Mesenchymal stem cell (in vitro differentiated cells and primary cell): ENCODE measurements at regions not wholly inside any gene's neighbourhood (a gene's known extent, or its start where the extent isn't known, plus 50 kb on each side); places are given as distances from the start of the nearest gene placed in this dataset.

Experiments used
- DNase-seq: peaks from one replicate; pipeline ENCODE4 v3.0.0-alpha.2; 2013
- H2AFZ ChIP-seq: one replicate; pipeline ENCODE4 v1.6.1; 2013; ENCODE audit warnings: low read depth, mild to moderate bottlenecking, control low read depth, inconsistent platforms, low read length, moderate library complexity
- H2AK5ac ChIP-seq: 2 replicates; pipeline ENCODE4 v1.6.1; 2013; ENCODE audit warnings: low read length, moderate library complexity, mild to moderate bottlenecking, inconsistent platforms; ENCODE audit not compliant: severe bottlenecking
- H2BK120ac ChIP-seq: one replicate; pipeline ENCODE4 v1.6.1; 2013; ENCODE audit warnings: low read depth, mild to moderate bottlenecking, inconsistent platforms, low read length, moderate library complexity
- H2BK12ac ChIP-seq, 2 experiments: one replicate each; pipeline ENCODE4 v1.6.1; 2013; ENCODE audit warnings: inconsistent platforms in 2 of 2, low read length in 2 of 2, mild to moderate bottlenecking in 2 of 2, moderate library complexity in 2 of 2, control low read depth in 1 of 2
- H2BK15ac ChIP-seq: one replicate; pipeline ENCODE4 v1.6.1; 2013; ENCODE audit warnings: mild to moderate bottlenecking, low read depth, inconsistent platforms; ENCODE audit not compliant: poor library complexity, severe bottlenecking
- H2BK5ac ChIP-seq: 2 replicates; pipeline ENCODE4 v1.6.1; 2013; ENCODE audit warnings: low read depth, mild to moderate bottlenecking, low read length, control low read depth, inconsistent platforms; ENCODE audit not compliant: poor library complexity, severe bottlenecking
- H3K14ac ChIP-seq, 2 experiments: one replicate each; pipeline ENCODE4 v1.6.1; 2013; ENCODE audit warnings: inconsistent platforms in 2 of 2, low read length in 2 of 2, control low read depth in 1 of 2, mild to moderate bottlenecking in 1 of 2, moderate library complexity in 1 of 2
- H3K18ac ChIP-seq, 2 experiments: one replicate each; pipeline ENCODE4 v1.6.1; 2013; ENCODE audit warnings: inconsistent platforms in 2 of 2, low read length in 2 of 2, control low read depth in 1 of 2, low read depth in 1 of 2, mild to moderate bottlenecking in 1 of 2
- H3K23ac ChIP-seq, 2 experiments: one replicate each; pipeline ENCODE4 v1.6.1; 2013; ENCODE audit warnings: inconsistent platforms in 2 of 2, low read length in 2 of 2, mild to moderate bottlenecking in 2 of 2, moderate library complexity in 2 of 2, control low read depth in 1 of 2
- H3K27ac ChIP-seq: 2 replicates; pipeline ENCODE4 v1.5.1; 2013; ENCODE audit warnings: mild to moderate bottlenecking, moderate library complexity, low read length, control low read depth, inconsistent platforms; ENCODE audit not compliant: poor library complexity, severe bottlenecking
- H3K27me3 ChIP-seq, 2 experiments: 2 replicates each; pipeline versions ENCODE4 v1.6.1 to v1.7.0; 2013; ENCODE audit warnings: low read length in 2 of 2, mild to moderate bottlenecking in 2 of 2, moderate library complexity in 2 of 2, control low read depth in 1 of 2, inconsistent platforms in 1 of 2; ENCODE audit not compliant: control insufficient read depth in 1 of 2, insufficient read depth in 1 of 2
- H3K36me3 ChIP-seq, 2 experiments: 2 replicates each; pipeline versions ENCODE4 v1.6.1 to v1.7.0; 2013; ENCODE audit warnings: low read length in 2 of 2, control low read depth in 1 of 2, inconsistent platforms in 1 of 2, low read depth in 1 of 2, mild to moderate bottlenecking in 1 of 2; ENCODE audit not compliant: insufficient read depth in 2 of 2, control insufficient read depth in 1 of 2
- H3K4ac ChIP-seq, 2 experiments: one replicate each; pipeline ENCODE4 v1.6.1; 2013; ENCODE audit warnings: inconsistent platforms in 2 of 2, low read length in 2 of 2, mild to moderate bottlenecking in 2 of 2, moderate library complexity in 2 of 2, control low read depth in 1 of 2, low read depth in 1 of 2
- H3K4me1 ChIP-seq: 2 replicates; pipeline ENCODE4 v1.6.1; 2013; ENCODE audit warnings: low read depth, low read length, control low read depth; ENCODE audit not compliant: control insufficient read depth, insufficient read depth
- H3K4me2 ChIP-seq: 2 replicates; pipeline ENCODE4 v1.6.1; 2013; ENCODE audit warnings: low read length, mild to moderate bottlenecking, inconsistent platforms; ENCODE audit not compliant: poor library complexity, severe bottlenecking
- H3K4me3 ChIP-seq, 2 experiments: 2 replicates each; pipeline versions ENCODE4 v1.5.1 to v1.7.0; 2013; ENCODE audit warnings: low read length in 2 of 2, mild to moderate bottlenecking in 2 of 2, control low read depth in 1 of 2, low read depth in 1 of 2; ENCODE audit not compliant: insufficient read depth in 1 of 2
- H3K79me1 ChIP-seq: replicated peaks from 2 replicates; pipeline ENCODE4 v1.6.1; 2013; ENCODE audit warnings: mild to moderate bottlenecking, control low read depth, low read length, inconsistent platforms; ENCODE audit not compliant: poor library complexity, severe bottlenecking
- H3K9ac ChIP-seq: 2 replicates; pipeline ENCODE4 v1.7.0; 2013; ENCODE audit warnings: mild to moderate bottlenecking, low read length, moderate library complexity
- H3K9me3 ChIP-seq: 2 replicates; pipeline ENCODE4 v1.7.0; 2013; ENCODE audit warnings: mild to moderate bottlenecking, low read length; ENCODE audit not compliant: control insufficient read depth
- H4K8ac ChIP-seq: one replicate; pipeline ENCODE4 v1.6.1; 2013; ENCODE audit warnings: inconsistent platforms, mild to moderate bottlenecking, low read length, moderate library complexity
- H4K91ac ChIP-seq: one replicate; pipeline ENCODE4 v1.6.1; 2013; ENCODE audit warnings: mild to moderate bottlenecking, low read length, inconsistent platforms
- WGBS: methylation state at CpG from one replicate; pipeline ENCODE4 v1.1.7; 2013; ENCODE audit warnings: mixed read lengths; 5-methylcytosine and 5-hydroxymethylcytosine counted together

DNA sequence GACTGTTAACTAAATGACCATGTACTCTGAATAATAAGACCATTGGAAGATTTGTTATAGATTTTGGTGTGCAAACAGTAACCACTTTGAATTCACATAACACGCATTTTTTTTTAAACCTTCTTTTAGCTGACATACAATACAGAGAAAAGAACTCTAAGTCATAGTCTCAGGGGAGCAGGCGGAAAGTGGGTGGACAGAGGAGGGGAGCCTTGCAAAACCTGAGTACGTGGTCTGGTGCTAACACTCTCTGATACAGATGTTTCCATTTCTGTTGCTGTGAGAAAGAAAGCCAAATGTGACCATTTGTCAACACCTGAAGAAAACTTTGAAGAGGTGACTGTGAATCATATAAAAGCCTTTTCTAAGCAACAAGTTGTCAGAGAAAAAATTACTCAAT is 151.8 kb upstream of the GCFC2 start:
- Histone ChIP-seq H3K79me1 (no peaks in the 10 kb centered on the region), H2AK5ac (no peak overlapping the region), H3K9ac (no peak overlapping the region), H3K4me2 (no peak overlapping the region), H3K36me3 (no peaks in the 10 kb centered on the region), H3K27ac (no peak overlapping the region), H3K9me3 (no peaks in the 10 kb centered on the region), H2AFZ (no peak overlapping the region), H2BK120ac (no peak overlapping the region), H3K4me3 (no peak overlapping the region), H2BK15ac (no peak overlapping the region), H4K8ac (no peak overlapping the region), H3K27me3 (no peaks in the 10 kb centered on the region), H3K4ac (no peak overlapping the region), H4K91ac (no peak overlapping the region), H3K4me1 (no peaks in the 10 kb centered on the region), H3K18ac (no peak overlapping the region), H2BK12ac (no peak overlapping the region), H3K23ac (no peak overlapping the region), H3K14ac (no peak overlapping the region), H2BK5ac (no peak overlapping the region)
- WGBS: 73% methylated on average over 3 of the region's 3 CpGs
- no peak for DNase-seq

DNA sequence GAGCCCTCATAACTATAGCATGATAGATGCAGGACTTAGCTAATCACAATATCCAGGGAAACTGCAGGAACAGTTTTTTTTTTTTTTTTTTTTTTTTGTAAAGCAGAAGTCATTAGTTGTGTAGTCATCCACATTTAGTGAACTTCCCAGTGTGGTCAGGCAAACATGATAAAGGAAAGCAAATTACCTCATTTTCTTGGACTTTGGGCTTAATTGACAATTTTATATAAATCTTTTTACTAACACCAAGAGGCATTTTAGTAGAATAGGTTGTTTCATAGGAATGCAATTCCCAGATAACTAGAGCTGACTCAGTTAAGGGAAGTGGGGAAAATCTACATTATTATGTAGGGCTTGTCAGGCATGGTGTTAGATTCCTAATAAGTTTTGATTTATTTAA is 142.7 kb upstream of the GCFC2 start:
- H2BK5ac ChIP-seq: no peak overlapping the region
- no peak overlapping the region for H2BK12ac ChIP-seq
- H3K27me3 ChIP-seq: no peaks in the 10 kb centered on the region
- no peak overlapping the region for H3K27ac ChIP-seq
- H3K23ac ChIP-seq: no peak overlapping the region
- H2AFZ ChIP-seq: no peak overlapping the region
- no peak overlapping the region for H3K18ac ChIP-seq
- H4K8ac ChIP-seq: no peak overlapping the region
- no peaks in the 10 kb centered on the region for H3K36me3 ChIP-seq
- no peak overlapping the region for H3K14ac ChIP-seq
- H3K4me3 ChIP-seq: no peak overlapping the region
- H3K9me3 ChIP-seq: no peaks in the 10 kb centered on the region
- DNase-seq: no peak
- H3K4me1 ChIP-seq: no peaks in the 10 kb centered on the region
- H3K4me2 ChIP-seq: no peak overlapping the region
- no peak overlapping the region for H2BK120ac ChIP-seq
- no peak overlapping the region for H3K4ac ChIP-seq
- no peak overlapping the region for H2BK15ac ChIP-seq
- no peak overlapping the region for H3K9ac ChIP-seq
- no peaks in the 10 kb centered on the region for H3K79me1 ChIP-seq
- H2AK5ac ChIP-seq: no peak overlapping the region
- H4K91ac ChIP-seq: no peak overlapping the region

DNA sequence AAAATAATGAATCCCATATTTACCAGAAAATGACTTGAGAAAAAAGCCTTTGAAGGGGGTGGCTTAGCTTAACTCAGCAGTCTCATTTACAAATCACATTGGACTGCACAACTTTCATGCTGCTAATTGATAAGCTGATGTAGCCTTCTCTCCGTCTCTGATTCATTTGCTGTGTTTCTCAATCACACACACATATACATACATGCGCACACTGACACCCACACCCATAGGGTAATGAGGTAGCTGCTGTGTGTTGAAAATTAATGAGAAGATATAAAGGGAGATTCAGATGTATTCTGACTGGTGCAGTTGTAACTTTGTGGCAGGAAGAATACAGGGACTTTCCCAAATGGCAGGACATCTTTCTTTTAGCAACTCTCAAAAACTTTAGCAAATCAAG is 141.9 kb upstream of the GCFC2 start:
- Histone ChIP-seq H3K4me3 (no peak overlapping the region), H3K9me3 (no peaks in the 10 kb centered on the region), H3K23ac (no peak overlapping the region), H3K79me1 (no peaks in the 10 kb centered on the region), H4K8ac (no peak overlapping the region), H2BK120ac (no peak overlapping the region), H3K18ac (no peak overlapping the region), H2BK15ac (no peak overlapping the region), H3K4ac (no peak overlapping the region), H2BK5ac (no peak overlapping the region), H2AFZ (no peak overlapping the region), H3K4me1 (no peaks in the 10 kb centered on the region), H3K14ac (no peak overlapping the region), H3K4me2 (no peak overlapping the region), H3K27me3 (no peaks in the 10 kb centered on the region), H2BK12ac (no peak overlapping the region), H3K27ac (no peak overlapping the region), H3K36me3 (no peaks in the 10 kb centered on the region), H2AK5ac (no peak overlapping the region), H4K91ac (no peak overlapping the region), H3K9ac (no peak overlapping the region)
- WGBS: no CpG with 5 or more reads among the region's 2 CpGs
- DNase-seq: no peak

DNA sequence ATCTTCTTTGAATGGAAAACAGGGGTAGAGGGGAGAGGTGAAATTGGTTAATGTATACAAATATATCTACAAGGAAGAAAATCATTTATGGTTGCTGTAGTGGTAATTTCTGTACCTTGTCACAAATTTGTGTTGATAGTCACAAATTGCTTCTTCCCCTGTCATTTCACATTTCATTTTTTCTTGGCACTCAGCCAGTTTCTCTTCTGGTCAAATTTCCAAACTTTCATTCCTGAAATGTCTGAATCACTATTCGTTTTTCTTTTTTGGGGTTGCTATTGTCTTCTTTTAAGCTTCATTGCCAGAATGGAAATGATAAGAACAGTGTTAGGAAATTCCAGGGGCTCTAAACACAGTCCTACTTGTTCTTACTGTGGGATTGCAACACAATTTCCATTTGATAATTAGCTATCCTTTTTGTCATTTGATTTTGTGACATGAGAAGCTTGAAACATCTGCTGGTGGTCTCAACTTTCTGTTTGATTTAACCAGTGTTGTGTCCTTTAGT is 136.0 kb upstream of the GCFC2 start:
- Histone ChIP-seq H4K91ac (no peak overlapping the region), H3K9me3 (no peaks in the 10 kb centered on the region), H3K18ac (no peak overlapping the region), H3K14ac (no peak overlapping the region), H3K4me2 (no peak overlapping the region), H3K4ac (no peak overlapping the region), H3K4me3 (no peak overlapping the region), H3K79me1 (no peaks in the 10 kb centered on the region), H3K4me1 (no peaks in the 10 kb centered on the region), H2AK5ac (no peak overlapping the region), H2AFZ (no peak overlapping the region), H3K36me3 (no peaks in the 10 kb centered on the region), H2BK5ac (no peak overlapping the region), H3K9ac (no peak overlapping the region), H4K8ac (no peak overlapping the region), H3K27ac (no peak overlapping the region), H3K23ac (no peak overlapping the region), H2BK12ac (no peak overlapping the region), H3K27me3 (no peaks in the 10 kb centered on the region), H2BK120ac (no peak overlapping the region), H2BK15ac (no peak overlapping the region)
- no peak for DNase-seq
- WGBS: no CpG with 5 or more reads among the region's 1 CpG
